Ectodermal cell (in vitro differentiated cells): ENCODE measurements at regions not wholly inside any gene's neighbourhood (a gene's known extent, or its start where the extent isn't known, plus 50 kb on each side); places are given as distances from the start of the nearest gene placed in this dataset.
"Not testable (repeated sequence)": the region's sequence is repeated elsewhere in the genome, so short reads cannot be mapped to it uniquely, and the experiment has no call there.

Experiments used
- H3K27ac ChIP-seq: 2 replicates; pipeline ENCODE4 v1.7.0; 2013; ENCODE audit warnings: mild to moderate bottlenecking, low read depth, low read length; ENCODE audit not compliant: insufficient read depth, poor library complexity, severe bottlenecking
- H3K27me3 ChIP-seq: 2 replicates; pipeline ENCODE4 v1.7.0; 2013; ENCODE audit warnings: mild to moderate bottlenecking, low read length; ENCODE audit not compliant: insufficient read depth, control insufficient read depth, poor library complexity, severe bottlenecking
- H3K36me3 ChIP-seq: one replicate; pipeline ENCODE4 v1.7.0; 2013; ENCODE audit warnings: low read length; ENCODE audit not compliant: control insufficient read depth, insufficient read depth
- H3K4me1 ChIP-seq: one replicate; pipeline ENCODE4 v1.7.0; 2013; ENCODE audit warnings: low read length; ENCODE audit not compliant: control insufficient read depth, insufficient read depth
- H3K4me3 ChIP-seq: 2 replicates; pipeline ENCODE4 v1.7.0; 2013; ENCODE audit warnings: low read depth, low read length, control low read depth; ENCODE audit not compliant: insufficient read depth
- H3K9me3 ChIP-seq: 2 replicates; pipeline ENCODE4 v1.7.0; 2013; ENCODE audit warnings: mild to moderate bottlenecking, low read length, moderate library complexity; ENCODE audit not compliant: control insufficient read depth
- WGBS, 2 experiments: methylation state at CpG; one replicate each; pipeline ENCODE4 v1.1.7; 2013; ENCODE audit warnings: missing lambda C conversion rate in 2 of 2; 5-methylcytosine and 5-hydroxymethylcytosine counted together

GRCh38 chr5:135169753-135170152 is 135.7 kb upstream of the PITX1 start:
- peaks cover 33% of the 10 kb centered on the region for H3K27me3 ChIP-seq
- H3K36me3 ChIP-seq = no peaks in the 10 kb centered on the region
- H3K9me3 ChIP-seq = no peaks in the 10 kb centered on the region
- no peaks in the 10 kb centered on the region for H3K4me1 ChIP-seq
- no peak overlapping the region for H3K27ac ChIP-seq
- 56 to 61% methylated on average over 2 of the region's 2 CpGs for WGBS, 2 experiments
- no peak overlapping the region for H3K4me3 ChIP-seq

GRCh38 chr5:135167634-135168033 is 133.6 kb upstream of the PITX1 start:
- Histone ChIP-seq H3K27ac (no peak overlapping the region), H3K36me3 (no peaks in the 10 kb centered on the region), H3K4me3 (no peak overlapping the region), H3K9me3 (no peaks in the 10 kb centered on the region), H3K27me3 (peaks cover 40% of the 10 kb centered on the region), H3K4me1 (no peaks in the 10 kb centered on the region)
- WGBS, 2 experiments = 80 to 87% methylated on average over 4 of the region's 4 CpGs

- H3K4me3 ChIP-seq, H3K4me1 ChIP-seq, H3K36me3 ChIP-seq, H3K27ac ChIP-seq, H3K9me3 ChIP-seq: not testable (repeated sequence)
- WGBS, 2 experiments = 66 to 96% methylated on average over 3 to 4 of the region's 4 CpGs
- H3K27me3 ChIP-seq = peaks cover 33% of the 10 kb centered on the region
Measured at GRCh38 chr5:135164873-135165614, 131.0 kb upstream of the PITX1 start.

GRCh38 chr5:135163964-135164363 is 129.9 kb upstream of the PITX1 start:
- Histone ChIP-seq H3K27ac (no peak overlapping the region), H3K27me3 (peaks cover 31% of the 10 kb centered on the region), H3K36me3 (no peaks in the 10 kb centered on the region), H3K4me3 (no peak overlapping the region), H3K9me3 (no peaks in the 10 kb centered on the region), H3K4me1 (no peaks in the 10 kb centered on the region)
- 84 to 89% methylated on average over 2 of the region's 2 CpGs for WGBS, 2 experiments

- no peak overlapping the region for H3K4me3 ChIP-seq
- no peaks in the 10 kb centered on the region for H3K36me3 ChIP-seq
- H3K4me1 ChIP-seq = no peaks in the 10 kb centered on the region
- H3K9me3 ChIP-seq = no peaks in the 10 kb centered on the region
- no peak overlapping the region for H3K27ac ChIP-seq
- 89 to 90% methylated on average over 5 of the region's 5 CpGs for WGBS, 2 experiments
- H3K27me3 ChIP-seq = peaks cover 25% of the 10 kb centered on the region
Measured at GRCh38 chr5:135163391-135163790, 129.4 kb upstream of the PITX1 start.

- Histone ChIP-seq H3K4me1 (no peaks in the 10 kb centered on the region), H3K27me3 (peaks cover 22% of the 10 kb centered on the region), H3K27ac (no peak overlapping the region), H3K36me3 (no peaks in the 10 kb centered on the region), H3K4me3 (no peak overlapping the region), H3K9me3 (no peaks in the 10 kb centered on the region)
- 74 to 76% methylated on average over 9 of the region's 9 CpGs for WGBS, 2 experiments
Measured at GRCh38 chr5:135162661-135163265, 128.7 kb upstream of the PITX1 start.

- Histone ChIP-seq H3K36me3 (no peaks in the 10 kb centered on the region), H3K4me1 (no peaks in the 10 kb centered on the region), H3K27me3 (peaks cover 20% of the 10 kb centered on the region), H3K27ac (no peak overlapping the region), H3K9me3 (no peaks in the 10 kb centered on the region), H3K4me3 (no peak overlapping the region)
- 82% methylated on average over 1 of the region's 1 CpG; no CpG with 5 or more reads in 1 of the 2 experiments for WGBS, 2 experiments
Measured at GRCh38 chr5:135161221-135161620, 127.2 kb upstream of the PITX1 start.

GRCh38 chr5:135160036-135160675 is 126.1 kb upstream of the PITX1 start:
- Histone ChIP-seq H3K4me1 (no peaks in the 10 kb centered on the region), H3K27ac (no peak overlapping the region), H3K4me3 (no peak overlapping the region), H3K36me3 (no peaks in the 10 kb centered on the region), H3K27me3 (peaks cover 20% of the 10 kb centered on the region), H3K9me3 (no peaks in the 10 kb centered on the region)
- 88 to 93% methylated on average over 1 of the region's 1 CpG for WGBS, 2 experiments

GRCh38 chr5:135159626-135160025 is 125.6 kb upstream of the PITX1 start:
- no peaks in the 10 kb centered on the region for H3K4me1 ChIP-seq
- no peaks in the 10 kb centered on the region for H3K36me3 ChIP-seq
- peaks cover 20% of the 10 kb centered on the region for H3K27me3 ChIP-seq
- no peaks in the 10 kb centered on the region for H3K9me3 ChIP-seq
- no peak overlapping the region for H3K4me3 ChIP-seq
- no peak overlapping the region for H3K27ac ChIP-seq
- WGBS, 2 experiments = 95 to 100% methylated on average over 1 of the region's 1 CpG

GRCh38 chr5:135158982-135159381 is 125.0 kb upstream of the PITX1 start:
- Histone ChIP-seq H3K9me3 (no peaks in the 10 kb centered on the region), H3K27me3 (peaks cover 20% of the 10 kb centered on the region), H3K4me3 (no peak overlapping the region), H3K27ac (no peak overlapping the region), H3K4me1 (no peaks in the 10 kb centered on the region), H3K36me3 (no peaks in the 10 kb centered on the region)
- WGBS, 2 experiments = 92 to 95% methylated on average over 4 of the region's 4 CpGs
